GM18508 (cell line): ENCODE measurements at regions not wholly inside any gene's neighbourhood (a gene's known extent, or its start where the extent isn't known, plus 50 kb on each side); places are given as distances from the start of the nearest gene placed in this dataset.
"Not testable (repeated sequence)": the region's sequence is repeated elsewhere in the genome, so short reads cannot be mapped to it uniquely, and the experiment has no call there.

Experiments used
- ATAC-seq: cut with Tn5 transposase; IDR thresholded peaks from one replicate; pipeline ENCODE4 v1.9.1; 2021; ENCODE audit warnings: moderate number of reproducible peaks; ENCODE audit not compliant: insufficient read depth, unreplicated experiment

DNA sequence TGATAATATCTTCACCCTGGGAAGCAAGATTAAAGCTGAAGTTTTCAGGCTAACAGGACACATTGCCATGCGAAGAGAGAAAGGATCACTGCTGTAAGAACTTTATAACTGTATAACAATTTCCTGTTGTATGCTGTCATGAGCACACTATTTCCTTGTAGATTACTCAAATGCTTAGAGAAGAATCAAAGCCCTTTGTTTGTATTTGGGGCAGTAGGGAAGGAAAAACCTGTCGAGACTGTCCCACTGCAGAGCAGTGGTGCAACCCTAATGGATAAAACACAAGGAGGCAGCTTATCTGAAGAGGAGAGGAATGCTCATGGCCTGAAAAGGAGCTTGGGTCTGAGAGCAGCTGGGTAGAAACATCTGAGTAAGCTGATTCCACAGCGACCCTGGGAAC, 327.7 kb upstream of the NPSR1 start:
- no peak for ATAC-seq

DNA sequence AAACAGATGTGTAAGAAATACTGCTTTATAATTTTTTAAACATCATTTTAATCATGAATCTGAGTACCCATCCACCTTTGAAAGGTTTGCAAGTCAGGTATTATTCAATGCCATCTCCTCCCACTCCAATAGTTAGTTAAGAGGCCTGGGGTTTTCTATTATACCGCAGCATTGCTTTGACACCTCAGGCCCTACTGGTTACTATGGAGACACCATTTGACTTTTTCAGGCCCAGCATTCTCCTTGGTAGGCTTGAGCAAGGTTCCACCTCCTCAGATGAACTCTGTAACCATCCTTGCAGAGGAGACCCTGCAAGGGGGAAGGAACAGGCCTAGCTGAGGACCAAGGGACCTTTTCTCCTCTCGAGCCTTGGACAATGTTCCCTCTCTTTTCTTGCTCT, 326.9 kb upstream of the NPSR1 start:
- ATAC-seq = no peak

DNA sequence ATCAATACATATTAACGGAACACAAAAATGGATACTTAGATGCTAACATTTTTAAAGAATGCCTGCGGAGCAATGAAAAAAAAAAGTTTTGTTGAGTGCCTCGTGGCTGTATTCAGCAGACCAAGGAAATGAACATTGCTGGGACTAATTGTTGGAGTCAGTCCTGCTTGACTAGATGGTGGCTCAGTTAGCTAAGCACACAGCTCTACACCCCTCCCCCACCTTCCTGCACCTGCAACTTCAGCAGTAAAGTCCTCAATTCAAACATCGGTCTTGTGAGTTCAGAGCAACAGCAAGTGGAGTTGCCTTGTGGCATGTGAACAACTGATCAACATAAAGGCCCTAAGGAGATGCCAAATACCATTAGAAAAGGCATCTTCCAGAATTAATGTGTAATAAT, 326.0 kb upstream of the NPSR1 start:
- ATAC-seq = no peak

DNA sequence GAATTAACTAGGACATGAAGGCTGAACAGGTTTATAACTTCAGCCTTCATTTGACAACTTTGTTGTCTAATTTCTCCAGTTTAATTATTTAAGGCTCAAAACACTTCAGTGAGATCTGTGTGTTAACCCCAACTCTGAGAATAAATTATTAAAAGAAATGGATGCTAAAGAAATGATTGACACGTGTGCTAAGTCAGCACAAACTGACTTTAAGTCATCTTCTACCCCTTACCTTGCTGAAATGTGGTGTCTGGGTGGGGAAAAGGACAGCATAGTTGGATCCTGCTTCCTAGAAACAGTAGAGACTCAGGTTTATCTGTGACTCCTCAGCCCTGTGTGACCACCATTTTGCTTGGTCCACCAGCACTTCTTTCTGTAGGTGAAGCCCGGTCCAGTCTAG, 324.8 kb upstream of the NPSR1 start:
- no peak for ATAC-seq

DNA sequence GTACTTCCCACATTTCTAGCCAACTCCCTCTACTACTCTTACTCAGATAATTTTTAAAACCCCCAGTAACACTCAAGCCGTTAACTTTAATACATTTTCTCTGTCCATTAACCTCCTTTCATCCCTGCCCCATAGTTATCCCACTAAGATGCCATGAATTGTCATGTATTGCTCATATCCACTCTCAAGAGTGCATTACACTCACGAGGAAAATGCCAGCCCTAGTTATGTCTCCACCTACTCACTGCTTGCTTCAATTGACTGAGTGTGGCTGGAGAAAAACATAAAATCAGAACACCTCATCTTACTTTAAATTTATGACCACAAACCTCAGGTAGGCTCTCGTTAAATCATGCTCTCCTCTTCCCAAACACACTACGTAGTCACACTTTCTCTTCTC, 324.1 kb upstream of the NPSR1 start:
- no peak for ATAC-seq

DNA sequence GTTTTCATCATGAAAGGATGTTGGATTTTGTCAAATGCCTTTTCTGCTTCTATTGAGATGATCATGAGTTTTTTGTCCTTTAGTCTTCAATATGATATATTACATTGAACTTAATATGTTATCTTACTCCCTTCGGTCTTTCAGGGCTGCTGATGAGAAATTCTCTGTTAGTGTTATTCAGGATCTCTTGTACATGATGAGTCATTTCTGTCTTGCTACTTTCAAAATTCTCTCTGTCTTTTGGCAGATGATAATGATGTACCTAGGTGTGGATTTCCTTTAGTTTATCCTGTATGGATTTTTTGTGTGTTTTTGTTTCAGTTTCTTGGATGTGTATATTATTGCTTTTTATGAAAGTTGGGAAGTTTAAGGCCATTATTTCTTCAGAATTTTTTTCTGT, 320.9 kb upstream of the NPSR1 start:
- no peak for ATAC-seq

DNA sequence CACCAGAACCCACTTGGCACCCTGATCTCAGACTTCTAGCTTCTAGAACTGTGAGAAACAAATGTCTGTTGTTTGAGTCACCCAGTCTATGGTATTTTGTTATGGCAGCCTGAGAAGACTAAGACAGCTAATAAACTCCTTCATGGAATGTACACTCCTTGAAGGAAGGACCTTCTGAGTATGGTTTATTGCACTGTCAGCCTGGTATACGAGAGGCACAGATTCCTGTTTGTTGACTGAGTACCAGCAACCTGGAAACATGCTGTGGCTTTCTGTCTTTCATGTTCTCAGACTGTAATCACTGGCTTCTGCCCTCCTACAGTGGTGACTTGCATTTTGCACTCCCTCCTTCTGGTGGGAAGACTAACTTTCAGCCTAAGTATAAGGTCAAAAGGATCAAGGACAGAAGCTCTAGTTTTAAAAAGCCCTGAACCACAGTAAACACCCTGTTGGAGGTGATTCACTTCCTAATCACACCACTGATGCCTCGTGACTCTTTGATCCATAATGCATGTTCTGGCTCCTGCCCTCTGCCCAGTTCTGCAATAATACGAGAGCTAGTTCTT, 319.0 kb upstream of the NPSR1 start:
- ATAC-seq = no peak

DNA sequence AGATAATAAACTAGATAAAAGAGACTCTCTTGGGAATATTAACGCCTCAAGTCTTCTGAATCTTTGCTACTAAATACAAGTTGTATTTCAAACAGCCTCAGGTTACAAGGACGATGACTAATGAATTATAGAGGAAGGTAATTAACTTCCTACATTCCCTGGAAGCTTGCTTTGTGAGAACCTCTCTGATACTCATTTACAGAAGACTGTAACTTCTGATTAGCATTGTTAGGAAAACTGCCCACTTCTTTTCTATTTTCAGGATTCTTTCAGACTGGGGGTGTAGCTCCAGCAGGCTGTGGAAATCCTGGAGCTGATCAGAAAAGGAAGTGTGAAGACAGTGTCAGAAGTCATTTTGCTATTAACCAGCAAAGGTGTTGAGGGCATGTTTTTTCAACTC, 316.7 kb upstream of the NPSR1 start:
- ATAC-seq = no peak

DNA sequence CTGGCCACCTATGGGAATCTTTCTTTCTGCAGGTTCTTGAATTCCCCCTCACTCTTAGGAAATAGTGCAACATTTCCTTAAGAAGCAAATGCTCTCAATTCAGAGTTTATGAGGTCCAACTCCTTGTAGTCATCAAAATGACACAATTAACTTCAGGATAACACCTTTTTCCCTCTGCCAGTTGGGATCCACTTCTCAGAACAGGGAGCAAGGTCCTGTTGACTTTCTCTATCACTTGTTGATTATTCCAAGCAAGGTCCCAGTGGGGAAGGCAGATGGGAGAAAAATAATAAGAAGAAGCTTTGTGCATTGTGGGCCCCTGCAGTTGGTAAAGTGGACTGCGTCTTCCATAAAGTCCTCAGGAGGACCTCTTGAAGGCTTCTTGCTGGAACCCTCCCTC, 315.6 kb upstream of the NPSR1 start:
- no peak for ATAC-seq

DNA sequence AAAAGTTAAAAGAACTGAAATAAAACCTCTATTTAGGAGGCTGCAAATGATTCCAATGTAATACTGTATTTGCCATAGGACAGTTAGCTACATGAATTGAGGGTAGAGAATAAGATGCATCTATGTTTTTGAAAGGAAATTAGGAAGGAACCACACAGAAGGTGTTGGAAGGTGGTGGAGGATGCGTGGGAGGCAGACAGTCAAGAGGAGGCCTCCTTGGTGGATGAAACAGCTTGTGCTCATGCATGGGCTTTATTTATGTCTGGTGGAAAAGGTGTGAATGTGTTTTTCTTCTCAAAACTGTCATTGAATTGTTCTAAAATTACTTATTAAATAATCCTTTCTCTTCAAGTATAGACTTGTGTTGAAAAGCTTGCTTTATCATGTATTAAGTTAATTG, 314.4 kb upstream of the NPSR1 start:
- no peak for ATAC-seq

DNA sequence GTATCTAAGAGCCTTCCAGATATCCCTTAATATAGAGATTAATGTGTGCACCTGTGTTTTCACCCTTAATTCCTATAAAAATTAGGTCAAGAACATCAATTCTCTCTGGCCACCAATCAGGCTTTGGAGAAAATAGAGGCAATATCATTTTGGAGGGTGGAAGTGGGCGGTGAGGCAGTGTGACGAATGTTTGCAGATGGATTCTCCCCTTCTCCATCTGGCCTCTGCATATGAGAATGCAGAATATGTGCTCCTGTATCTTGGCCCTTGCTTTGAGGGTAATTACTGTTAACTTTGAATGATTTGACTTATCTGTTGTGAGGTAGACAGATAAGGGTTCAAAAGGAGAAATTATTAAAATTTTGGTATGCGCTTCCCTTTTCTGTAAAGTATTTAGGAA, 304.0 kb upstream of the NPSR1 start:
- ATAC-seq = no peak

DNA sequence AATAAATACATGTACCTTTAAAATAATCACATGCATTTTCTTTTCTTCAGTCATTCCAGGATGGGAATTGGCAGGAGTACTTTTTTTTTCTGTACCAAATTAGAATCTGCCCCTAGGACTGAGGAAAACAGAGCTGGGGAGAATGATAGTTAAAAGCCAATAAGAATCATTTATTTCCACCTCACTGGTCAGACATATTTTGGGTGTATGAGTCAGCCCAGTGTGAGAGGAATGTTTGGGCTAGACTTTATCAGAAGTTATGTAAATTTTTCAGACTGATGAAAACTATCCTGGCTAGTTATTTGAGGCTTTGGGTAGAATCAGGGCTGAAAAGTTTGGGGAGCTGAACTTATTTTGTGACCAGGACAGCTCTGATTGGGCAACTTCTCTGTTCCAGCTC, 303.1 kb upstream of the NPSR1 start:
- no peak for ATAC-seq

DNA sequence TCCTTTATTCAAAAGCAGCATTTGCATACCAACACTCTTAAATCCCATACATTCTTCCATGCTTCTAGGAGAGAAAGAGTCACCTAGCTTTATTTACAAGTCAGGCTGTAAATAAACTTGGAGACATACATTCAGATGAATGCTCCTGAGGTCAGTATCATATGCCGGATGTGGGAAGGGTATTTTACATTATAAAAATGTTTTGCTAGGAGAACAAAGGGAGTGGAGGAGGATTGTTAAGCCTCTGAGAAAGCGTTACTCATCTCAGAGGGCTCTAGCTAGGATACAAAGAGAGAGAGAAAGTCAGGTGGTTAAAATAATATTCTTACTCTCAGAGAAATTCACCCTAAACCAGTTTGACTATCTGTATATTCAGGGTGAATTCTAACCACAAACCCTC, 300.9 kb upstream of the NPSR1 start:
- ATAC-seq = no peak

DNA sequence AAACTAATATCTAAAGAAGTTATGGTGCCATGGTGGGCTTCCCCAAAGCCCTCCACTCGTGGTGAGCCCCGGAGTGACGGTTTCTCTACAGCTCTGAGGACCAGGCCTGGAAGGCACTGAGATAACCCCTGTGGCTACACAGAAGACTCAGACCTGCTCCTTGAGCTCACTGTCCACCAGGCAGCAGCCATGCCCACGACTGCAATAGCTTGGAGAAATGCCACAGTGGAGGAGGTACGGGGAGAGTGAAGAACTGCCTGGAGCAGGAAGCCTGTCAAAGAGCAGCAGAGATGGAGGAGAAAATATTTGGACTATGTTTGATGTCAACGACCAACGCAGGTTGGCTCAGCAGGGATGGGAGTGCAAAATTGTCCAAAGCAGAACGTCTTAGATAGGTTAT, 300.1 kb upstream of the NPSR1 start:
- ATAC-seq = no peak

DNA sequence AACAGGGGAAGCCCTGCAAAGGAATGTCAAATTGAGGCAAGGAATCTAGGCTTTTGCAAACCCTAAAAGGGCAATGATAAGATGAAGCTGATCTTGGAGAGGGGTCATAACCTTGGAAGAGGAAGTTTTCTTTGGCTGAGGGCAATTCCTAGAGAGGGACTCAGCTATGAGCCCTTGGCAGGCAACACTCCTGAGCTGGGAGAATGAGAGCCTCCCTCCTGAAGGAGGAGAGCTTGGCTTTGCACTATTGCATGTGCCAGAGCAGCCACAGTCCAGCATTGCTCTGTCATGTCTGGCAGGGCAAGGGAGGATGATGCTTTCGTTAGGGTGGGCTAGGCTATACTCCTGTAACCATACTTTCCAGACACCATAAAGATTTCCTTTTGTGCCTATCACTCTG, 299.4 kb upstream of the NPSR1 start:
- not testable (repeated sequence) for ATAC-seq

DNA sequence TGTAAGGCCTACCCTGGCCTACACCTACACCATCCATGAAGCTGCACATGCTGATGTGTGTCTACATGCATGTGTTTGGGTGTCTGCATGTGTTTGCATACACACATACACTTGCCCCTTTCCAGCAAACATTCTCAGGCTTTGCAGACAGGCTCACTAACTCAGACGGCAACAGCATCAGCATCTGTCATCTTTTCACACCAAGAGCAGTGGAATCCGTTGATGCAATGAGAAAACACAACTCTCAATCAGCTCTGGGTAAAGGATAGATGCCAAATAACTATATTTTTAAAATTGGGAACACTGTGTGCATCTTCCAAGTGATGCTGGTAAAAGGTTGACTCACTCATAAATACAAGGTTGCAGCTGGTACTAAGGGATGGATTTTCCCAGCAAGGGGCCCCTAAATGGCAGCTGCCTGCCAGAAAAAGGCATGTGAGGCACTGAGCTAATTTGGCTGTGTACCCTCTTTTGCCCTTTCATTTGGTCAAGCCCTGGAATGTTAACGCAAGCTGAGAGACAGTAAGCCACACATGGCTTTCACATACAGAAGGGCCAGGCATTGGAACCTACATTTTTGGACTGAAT, 296.3 kb upstream of the NPSR1 start:
- ATAC-seq = no peak

DNA sequence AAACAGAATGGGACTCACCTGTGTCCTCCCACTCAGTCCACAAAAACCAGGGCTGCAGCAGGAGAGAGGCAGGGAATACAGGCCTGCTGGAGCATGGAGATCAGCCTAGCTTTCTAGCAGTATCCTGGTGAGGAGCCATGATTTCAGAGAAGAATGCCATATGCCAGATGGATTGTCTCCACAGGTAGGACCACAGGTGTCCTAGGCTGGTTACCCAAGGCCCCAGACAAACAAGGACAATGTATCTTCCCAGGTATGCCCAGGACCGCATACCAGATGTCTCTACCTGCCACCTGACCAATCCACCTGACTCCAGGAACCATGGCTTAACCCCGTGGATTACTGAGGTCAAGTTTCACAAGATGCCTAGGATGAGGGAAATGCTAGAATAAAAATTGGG, 295.4 kb upstream of the NPSR1 start:
- no peak for ATAC-seq

DNA sequence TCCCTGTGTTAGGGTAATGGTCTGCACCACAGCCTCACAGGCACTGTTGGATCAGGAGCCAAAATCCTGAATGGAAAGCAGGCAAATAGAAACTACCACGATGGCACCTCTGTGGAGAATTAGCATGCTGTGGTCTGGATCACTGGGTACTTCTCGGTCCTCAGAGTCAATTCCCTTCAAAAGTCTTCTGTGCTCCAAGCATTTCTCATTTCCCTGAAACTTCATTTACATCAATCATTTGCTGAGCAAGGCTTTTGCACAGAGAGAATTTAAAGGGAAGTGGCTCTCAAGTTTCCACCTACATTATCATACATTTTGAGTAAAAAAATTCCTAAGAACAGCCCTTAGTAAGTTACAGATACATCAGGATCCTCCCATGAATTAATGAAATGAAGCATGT, 293.9 kb upstream of the NPSR1 start:
- ATAC-seq = no peak

DNA sequence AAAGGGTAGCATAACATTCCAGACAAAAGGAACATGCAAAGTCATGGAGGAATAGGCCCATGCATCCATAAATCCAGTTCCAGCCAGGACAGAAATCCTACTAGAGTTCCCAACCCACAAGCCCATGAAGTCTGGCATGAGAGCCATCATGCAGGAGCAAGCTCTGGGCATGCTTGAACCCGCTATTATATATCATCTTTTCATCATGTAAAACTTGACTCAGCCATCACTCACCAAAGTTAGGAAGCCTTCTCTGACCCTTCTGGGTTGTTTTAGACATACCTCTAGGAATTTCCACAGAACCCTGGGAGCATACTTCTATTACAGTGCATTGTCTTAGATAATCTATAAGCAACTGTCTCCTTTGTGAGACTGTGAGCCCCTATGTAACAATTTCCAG, 293.0 kb upstream of the NPSR1 start:
- ATAC-seq = no peak

DNA sequence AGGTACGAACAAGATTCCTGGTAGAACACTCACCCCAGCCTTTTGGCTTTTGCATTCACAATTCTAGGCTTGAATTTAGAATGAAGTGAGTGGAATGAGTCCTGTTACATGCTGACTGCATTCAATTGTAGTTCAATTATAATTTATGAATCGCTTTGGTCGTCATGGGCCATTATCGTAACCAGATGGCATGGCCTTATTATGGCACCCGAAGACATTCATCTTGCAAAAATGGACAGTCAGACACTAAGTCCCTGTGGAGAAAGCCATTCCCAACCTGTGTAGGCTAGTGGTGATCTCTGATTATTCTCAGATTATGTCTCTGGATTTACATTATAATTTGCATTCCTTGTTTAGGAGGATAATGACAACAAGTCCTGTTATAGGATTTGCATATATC, 292.4 kb upstream of the NPSR1 start:
- ATAC-seq = no peak

DNA sequence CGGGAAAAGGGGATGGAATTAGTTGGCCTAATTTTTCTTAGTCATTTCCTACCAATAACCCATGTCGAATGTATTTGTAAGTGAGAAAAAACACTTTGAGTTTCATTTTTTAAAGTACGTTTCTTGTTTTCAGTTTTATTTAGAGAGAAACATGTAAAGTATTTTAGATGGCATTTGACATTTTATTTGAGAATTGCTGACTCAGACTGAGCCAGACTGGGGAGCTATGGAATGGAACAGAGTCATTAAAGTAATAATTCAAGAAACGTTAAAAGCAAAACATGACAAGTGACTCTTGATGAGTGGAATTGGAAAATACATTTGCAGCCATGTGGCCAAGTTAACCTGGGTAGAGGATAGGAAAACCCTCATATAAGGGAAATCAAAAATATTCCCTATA, 286.1 kb upstream of the NPSR1 start:
- no peak for ATAC-seq

DNA sequence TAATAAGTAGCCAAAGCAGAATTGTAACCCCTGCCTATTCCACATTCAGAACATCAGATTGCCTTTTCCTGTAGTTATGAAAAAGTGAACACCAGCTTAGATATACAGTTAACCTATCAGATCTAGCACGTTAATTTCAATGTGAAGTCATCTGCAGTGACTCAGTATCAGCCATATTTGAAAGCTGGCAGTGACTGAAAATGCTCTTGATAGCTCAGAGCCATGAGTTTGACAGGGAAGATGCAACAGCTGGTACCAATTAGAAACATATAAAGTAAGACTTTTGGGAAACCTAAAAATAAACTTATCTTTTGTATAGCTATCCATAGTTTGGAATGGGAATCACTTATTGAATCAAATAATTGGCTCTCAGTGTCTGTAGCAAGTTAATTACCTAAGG, 284.1 kb upstream of the NPSR1 start:
- no peak for ATAC-seq
